Panc1 (cell line): ENCODE measurements at regions not wholly inside any gene's neighbourhood (a gene's known extent, or its start where the extent isn't known, plus 50 kb on each side); places are given as distances from the start of the nearest gene placed in this dataset.

ENCODE experiments used
- ATAC-seq: fragments of 200-7000 bp; cut with Tn5 transposase; 2 replicates; pipeline ENCODE4 v1.9.1; 2020; ENCODE audit warnings: mild to moderate bottlenecking, moderate library complexity
- BruUV-seq: library from RNA; stranded (reverse); fragments of 400-500 nt; replicated peaks from 2 replicates; lab custom pipeline; 2021; lab: Mats Ljungman, UMichigan
- CTCF ChIA-PET: fragments of 300-600 bp; sonication (Branson Sonifier 250); formaldehyde crosslinking; loops from one replicate; lab custom pipeline; 2022; ENCODE audit warnings: antibody characterized with exemption; lab: Charles Lee
- POLR2A ChIA-PET: fragments of 300-600 bp; sonication (Branson Sonifier 250); formaldehyde crosslinking; loops from one replicate; lab custom pipeline; 2022; ENCODE audit warnings: antibody characterized with exemption; lab: Charles Lee
- DNase-seq: peaks from one replicate; pipeline ENCODE4 v3.0.0-alpha.2; 2010; ENCODE audit warnings: low read depth, low spot score
- H3K27ac ChIP-seq: 2 replicates; pipeline ENCODE4 v1.5.1; 2011; ENCODE audit warnings: mild to moderate bottlenecking, low read length, inconsistent platforms
- H3K27me3 ChIP-seq: fragments of 200-500 bp; sonication (Bioruptor generic); 2 replicates; pipeline ENCODE4 v1.6.0; 2014; ENCODE audit warnings: low read length, inconsistent platforms; ENCODE audit not compliant: control insufficient read depth, insufficient read depth
- H3K36me3 ChIP-seq: fragments of 200-500 bp; sonication (Bioruptor generic); 2 replicates; pipeline ENCODE4 v1.5.1; 2014; ENCODE audit warnings: inconsistent platforms, mild to moderate bottlenecking, low read length, moderate library complexity; ENCODE audit not compliant: control insufficient read depth, insufficient read depth
- H3K4me1 ChIP-seq: 2 replicates; pipeline ENCODE4 v1.5.1; 2011; ENCODE audit warnings: inconsistent platforms, mild to moderate bottlenecking, low read length, moderate library complexity; ENCODE audit not compliant: control insufficient read depth, insufficient read depth
- H3K4me3 ChIP-seq, 2 experiments: 2 replicates each; pipeline ENCODE4 v1.5.1; 2011 to 2012; ENCODE audit warnings: low read depth in 2 of 2, low read length in 2 of 2, mild to moderate bottlenecking in 2 of 2, inconsistent platforms in 1 of 2, moderate library complexity in 1 of 2
- H3K9me3 ChIP-seq: fragments of 200-500 bp; sonication (Bioruptor generic); 2 replicates; pipeline ENCODE4 v1.5.1; 2014; ENCODE audit warnings: low read depth, mild to moderate bottlenecking, inconsistent platforms, low read length, moderate library complexity; ENCODE audit not compliant: control insufficient read depth, insufficient read depth
- POLR2AphosphoS5 ChIP-seq: IDR thresholded peaks from 2 replicates; pipeline ENCODE4 v1.6.1; 2012; ENCODE audit warnings: mild to moderate bottlenecking, low read depth, low read length, moderate library complexity
- SIN3A ChIP-seq: IDR thresholded peaks from 2 replicates; pipeline ENCODE4 v1.6.1; 2012; ENCODE audit warnings: low read depth, mild to moderate bottlenecking, low read length, moderate library complexity, borderline replicate concordance; ENCODE audit not compliant: insufficient read depth
- TCF7L2 ChIP-seq: IDR thresholded peaks from 2 replicates; pipeline ENCODE4 v1.6.1; 2011; ENCODE audit warnings: mild to moderate bottlenecking, low read depth, low read length, inconsistent platforms
- in situ Hi-C: cut with HindIII; loops from 2 replicates; pipeline ENCODE4 v1.10.0; 2016; ENCODE audit warnings: low sequenced_read_pairs, low pct_unique_long_range_greater_than_20kb
- intact Hi-C: fragments of 100-400 bp; cut with micrococcal nuclease; formaldehyde crosslinking; loops from one replicate; pipeline ENCODE4 v1.10.0; 2022; ENCODE audit not compliant: unreplicated experiment
- TF ChIP-seq, protein P1 (sequence below), 2 experiments: IDR thresholded peaks; 2 replicates each; pipeline ENCODE4 v1.6.1; 2011 to 2012; ENCODE audit warnings: low read depth in 2 of 2, control low read depth in 1 of 2, low read length in 1 of 2, mild to moderate bottlenecking in 1 of 2, moderate library complexity in 1 of 2; ENCODE audit not compliant: insufficient read depth in 1 of 2
- TF ChIP-seq, protein P2 (sequence below): fragments of 450-650 bp; IDR thresholded peaks from 2 replicates; pipeline ENCODE4 v1.5.1; 2017; ENCODE audit warnings: mild to moderate bottlenecking

GRCh38 chr12:115478505-115478904 is 794.5 kb upstream of the TBX3 start:
- ATAC-seq (no peak), DNase-seq (no peak)
- BruUV-seq: no TSS peak
- intact Hi-C loops: no loop called here
- H3K27me3 ChIP-seq: no peaks in the 10 kb centered on the region
- no peaks in the 10 kb centered on the region for H3K4me1 ChIP-seq
- TF ChIP-seq SIN3A: no peak
- TF ChIP-seq POLR2AphosphoS5: no peak
- no peaks in the 10 kb centered on the region for H3K9me3 ChIP-seq
- H3K27ac ChIP-seq: no peak overlapping the region
- H3K4me3 ChIP-seq: no peak overlapping the region
- ChIA-PET CTCF (no interaction called here), POLR2A (no interaction called here)
- no peaks in the 10 kb centered on the region for H3K36me3 ChIP-seq
- in situ Hi-C loops: no loop called here

DNA sequence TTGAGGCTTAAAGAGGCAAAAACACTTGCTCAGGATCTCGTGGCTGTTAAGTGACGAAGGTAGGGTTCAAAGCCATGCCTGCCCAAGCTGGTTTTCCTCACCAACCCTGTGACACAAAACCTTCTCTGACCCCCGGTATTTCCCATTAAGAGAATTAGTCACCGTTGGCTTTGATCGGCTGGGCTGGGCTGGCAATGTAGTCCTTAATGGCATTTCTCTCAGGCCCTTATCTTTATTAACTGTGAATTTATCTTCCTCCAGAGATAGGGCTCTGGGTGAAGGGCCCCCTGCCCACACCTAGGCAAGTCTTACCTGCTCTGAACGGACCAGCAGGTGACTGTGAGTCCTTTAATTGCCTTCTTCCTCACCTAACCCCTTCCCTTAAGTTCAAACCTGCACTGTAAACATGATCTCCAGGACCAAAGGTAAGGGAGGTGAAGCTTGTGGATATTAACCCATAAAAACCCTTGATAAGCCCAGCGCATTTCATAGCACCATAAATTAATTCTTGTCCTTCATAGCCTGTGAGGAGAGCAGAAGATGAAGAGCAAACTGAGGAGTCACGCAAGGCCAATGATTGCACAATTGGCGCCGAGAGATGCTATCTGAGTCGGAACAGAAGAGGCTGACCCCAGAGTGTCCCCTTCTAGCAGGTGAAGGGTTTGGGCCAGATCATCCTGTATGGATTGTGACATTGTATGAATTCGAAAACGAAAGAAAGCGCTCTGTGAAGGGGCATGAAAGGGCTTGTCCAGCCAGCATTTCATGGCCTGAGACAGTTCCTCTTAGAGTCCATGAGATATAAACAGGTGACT is 790.8 kb upstream of the TBX3 start:
- Histone ChIP-seq H3K36me3 (no peaks in the 10 kb centered on the region), H3K27ac (no peak overlapping the region), H3K9me3 (no peaks in the 10 kb centered on the region), H3K4me3 (no peak overlapping the region), H3K4me1 (no peaks in the 10 kb centered on the region), H3K27me3 (no peaks in the 10 kb centered on the region)
- in situ Hi-C loops: no loop called here
- intact Hi-C loops: no loop called here
- POLR2A ChIA-PET: no interaction called here
- CTCF ChIA-PET: no interaction called here
- no TSS peak for BruUV-seq
- ATAC-seq: no peak
- no peak for DNase-seq
- TF ChIP-seq, protein P1, sequence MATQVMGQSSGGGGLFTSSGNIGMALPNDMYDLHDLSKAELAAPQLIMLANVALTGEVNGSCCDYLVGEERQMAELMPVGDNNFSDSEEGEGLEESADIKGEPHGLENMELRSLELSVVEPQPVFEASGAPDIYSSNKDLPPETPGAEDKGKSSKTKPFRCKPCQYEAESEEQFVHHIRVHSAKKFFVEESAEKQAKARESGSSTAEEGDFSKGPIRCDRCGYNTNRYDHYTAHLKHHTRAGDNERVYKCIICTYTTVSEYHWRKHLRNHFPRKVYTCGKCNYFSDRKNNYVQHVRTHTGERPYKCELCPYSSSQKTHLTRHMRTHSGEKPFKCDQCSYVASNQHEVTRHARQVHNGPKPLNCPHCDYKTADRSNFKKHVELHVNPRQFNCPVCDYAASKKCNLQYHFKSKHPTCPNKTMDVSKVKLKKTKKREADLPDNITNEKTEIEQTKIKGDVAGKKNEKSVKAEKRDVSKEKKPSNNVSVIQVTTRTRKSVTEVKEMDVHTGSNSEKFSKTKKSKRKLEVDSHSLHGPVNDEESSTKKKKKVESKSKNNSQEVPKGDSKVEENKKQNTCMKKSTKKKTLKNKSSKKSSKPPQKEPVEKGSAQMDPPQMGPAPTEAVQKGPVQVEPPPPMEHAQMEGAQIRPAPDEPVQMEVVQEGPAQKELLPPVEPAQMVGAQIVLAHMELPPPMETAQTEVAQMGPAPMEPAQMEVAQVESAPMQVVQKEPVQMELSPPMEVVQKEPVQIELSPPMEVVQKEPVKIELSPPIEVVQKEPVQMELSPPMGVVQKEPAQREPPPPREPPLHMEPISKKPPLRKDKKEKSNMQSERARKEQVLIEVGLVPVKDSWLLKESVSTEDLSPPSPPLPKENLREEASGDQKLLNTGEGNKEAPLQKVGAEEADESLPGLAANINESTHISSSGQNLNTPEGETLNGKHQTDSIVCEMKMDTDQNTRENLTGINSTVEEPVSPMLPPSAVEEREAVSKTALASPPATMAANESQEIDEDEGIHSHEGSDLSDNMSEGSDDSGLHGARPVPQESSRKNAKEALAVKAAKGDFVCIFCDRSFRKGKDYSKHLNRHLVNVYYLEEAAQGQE (IDR thresholded peaks at IDR 0.05; ENCODE audit: insufficient read depth in 1 of 2, low read depth in 2 of 2, low read length in 1 of 2): no peak

DNA sequence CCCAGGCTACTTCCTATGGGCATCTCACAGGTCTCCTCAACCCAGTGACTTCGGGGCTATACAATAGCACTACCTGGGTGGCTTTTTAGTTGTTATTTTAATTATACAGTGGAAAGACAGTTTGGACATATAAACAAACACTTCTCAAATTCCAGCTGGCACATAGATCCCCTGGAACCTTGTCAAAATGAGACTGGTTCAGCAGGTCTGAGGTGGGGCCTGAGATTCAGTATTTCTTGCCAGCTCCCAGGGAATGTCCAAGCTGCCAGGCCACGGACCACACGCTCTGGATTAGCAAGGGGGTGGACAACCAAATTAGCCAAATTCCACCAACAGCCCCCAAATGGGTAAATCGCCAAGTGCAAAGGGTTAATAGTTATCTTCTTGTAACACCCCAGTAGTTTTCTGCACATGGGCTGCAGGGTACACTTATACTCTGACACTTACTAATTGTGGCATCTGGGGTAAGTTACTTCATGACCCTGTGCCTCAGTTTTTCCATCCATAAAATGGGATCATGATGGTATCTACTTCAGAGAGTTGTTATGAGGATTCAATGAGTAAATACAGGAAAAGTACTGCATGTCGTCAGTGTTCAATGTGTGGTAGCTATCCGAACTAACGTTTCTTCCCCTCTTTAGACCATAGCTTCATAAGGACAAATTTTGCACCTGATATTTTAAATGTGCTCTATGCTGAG is 789.4 kb upstream of the TBX3 start:
- ChIA-PET CTCF (no interaction called here), POLR2A (no interaction called here)
- H3K27me3 ChIP-seq: no peaks in the 10 kb centered on the region
- no peak overlapping the region for H3K27ac ChIP-seq
- ATAC-seq (no peak), DNase-seq (no peak)
- H3K9me3 ChIP-seq: no peaks in the 10 kb centered on the region
- no peaks in the 10 kb centered on the region for H3K4me1 ChIP-seq
- BruUV-seq: no TSS peak
- in situ Hi-C loops (no loop called here), intact Hi-C loops (no loop called here)
- H3K36me3 ChIP-seq: no peaks in the 10 kb centered on the region
- H3K4me3 ChIP-seq: no peak overlapping the region
- TF ChIP-seq, protein P1 (IDR thresholded peaks at IDR 0.05; ENCODE audit: insufficient read depth in 1 of 2, low read depth in 2 of 2, low read length in 1 of 2): no peak
- TF ChIP-seq, protein P2, sequence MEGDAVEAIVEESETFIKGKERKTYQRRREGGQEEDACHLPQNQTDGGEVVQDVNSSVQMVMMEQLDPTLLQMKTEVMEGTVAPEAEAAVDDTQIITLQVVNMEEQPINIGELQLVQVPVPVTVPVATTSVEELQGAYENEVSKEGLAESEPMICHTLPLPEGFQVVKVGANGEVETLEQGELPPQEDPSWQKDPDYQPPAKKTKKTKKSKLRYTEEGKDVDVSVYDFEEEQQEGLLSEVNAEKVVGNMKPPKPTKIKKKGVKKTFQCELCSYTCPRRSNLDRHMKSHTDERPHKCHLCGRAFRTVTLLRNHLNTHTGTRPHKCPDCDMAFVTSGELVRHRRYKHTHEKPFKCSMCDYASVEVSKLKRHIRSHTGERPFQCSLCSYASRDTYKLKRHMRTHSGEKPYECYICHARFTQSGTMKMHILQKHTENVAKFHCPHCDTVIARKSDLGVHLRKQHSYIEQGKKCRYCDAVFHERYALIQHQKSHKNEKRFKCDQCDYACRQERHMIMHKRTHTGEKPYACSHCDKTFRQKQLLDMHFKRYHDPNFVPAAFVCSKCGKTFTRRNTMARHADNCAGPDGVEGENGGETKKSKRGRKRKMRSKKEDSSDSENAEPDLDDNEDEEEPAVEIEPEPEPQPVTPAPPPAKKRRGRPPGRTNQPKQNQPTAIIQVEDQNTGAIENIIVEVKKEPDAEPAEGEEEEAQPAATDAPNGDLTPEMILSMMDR: no peak
- TF ChIP-seq POLR2AphosphoS5: no peak
- TF ChIP-seq TCF7L2: no peak
- no peak for TF ChIP-seq SIN3A
